Vagina (tissue), 2 donors: ENCODE measurements at regions not wholly inside any gene's neighbourhood (a gene's known extent, or its start where the extent isn't known, plus 50 kb on each side); places are given as distances from the start of the nearest gene placed in this dataset.

Source experiments
- DNase-seq, 2 donors: peaks; one replicate each; pipeline ENCODE4 v3.0.0-alpha.2; 2017; ENCODE audit errors: extremely low spot score in 2 of 2
- H3K27ac ChIP-seq: fragments of 200-600 bp; sonication (generic); one replicate; pipeline ENCODE4 v1.5.1; 2019
- H3K27me3 ChIP-seq: fragments of 200-600 bp; sonication (generic); one replicate; pipeline ENCODE4 v1.5.1; 2019
- H3K36me3 ChIP-seq, 2 donors: fragments of 200-600 bp; sonication (generic); one replicate each; pipeline ENCODE4 v1.5.1; 2017 to 2019
- H3K4me1 ChIP-seq: fragments of 200-600 bp; sonication (generic); one replicate; pipeline ENCODE4 v1.5.1; 2019
- H3K4me3 ChIP-seq, 2 donors: fragments of 200-600 bp; sonication (generic); 1 replicate in 1 of 2; 2 replicates in 1 of 2; pipeline ENCODE4 v1.5.1; 2016 to 2019
- H3K9me3 ChIP-seq: fragments of 200-600 bp; sonication (generic); one replicate; pipeline ENCODE4 v1.5.1; 2019
- POLR2A ChIP-seq, 2 donors: fragments of 450-650 bp; IDR thresholded peaks; one replicate each; pipeline ENCODE4 v1.6.1; 2017; ENCODE audit warnings: antibody characterized with exemption in 2 of 2, mild to moderate bottlenecking in 2 of 2, moderate library complexity in 2 of 2
- POLR2AphosphoS5 ChIP-seq, 2 donors: sonication (generic); formaldehyde crosslinking; IDR thresholded peaks; one replicate each; pipeline ENCODE4 v1.9.0; 2017; ENCODE audit warnings: antibody characterized with exemption in 2 of 2, mild to moderate bottlenecking in 2 of 2, low read depth in 1 of 2; ENCODE audit not compliant: insufficient read depth in 1 of 2
- intact Hi-C: fragments of 100-400 bp; cut with DNase I; formaldehyde crosslinking; loops from one replicate; pipeline ENCODE4 v1.15.1; 2023
- TF ChIP-seq, protein P1 (sequence below), 3 experiments: fragments of 450-650 bp in 2 of 3; fragments of 200-600 bp in 1 of 3; sonication (generic) in 1 of 3; IDR thresholded peaks; one replicate each; pipeline ENCODE4 v1.5.1; 2017 to 2019; ENCODE audit warnings: antibody characterized with exemption in 3 of 3, mild to moderate bottlenecking in 2 of 3, moderate library complexity in 2 of 3

DNA sequence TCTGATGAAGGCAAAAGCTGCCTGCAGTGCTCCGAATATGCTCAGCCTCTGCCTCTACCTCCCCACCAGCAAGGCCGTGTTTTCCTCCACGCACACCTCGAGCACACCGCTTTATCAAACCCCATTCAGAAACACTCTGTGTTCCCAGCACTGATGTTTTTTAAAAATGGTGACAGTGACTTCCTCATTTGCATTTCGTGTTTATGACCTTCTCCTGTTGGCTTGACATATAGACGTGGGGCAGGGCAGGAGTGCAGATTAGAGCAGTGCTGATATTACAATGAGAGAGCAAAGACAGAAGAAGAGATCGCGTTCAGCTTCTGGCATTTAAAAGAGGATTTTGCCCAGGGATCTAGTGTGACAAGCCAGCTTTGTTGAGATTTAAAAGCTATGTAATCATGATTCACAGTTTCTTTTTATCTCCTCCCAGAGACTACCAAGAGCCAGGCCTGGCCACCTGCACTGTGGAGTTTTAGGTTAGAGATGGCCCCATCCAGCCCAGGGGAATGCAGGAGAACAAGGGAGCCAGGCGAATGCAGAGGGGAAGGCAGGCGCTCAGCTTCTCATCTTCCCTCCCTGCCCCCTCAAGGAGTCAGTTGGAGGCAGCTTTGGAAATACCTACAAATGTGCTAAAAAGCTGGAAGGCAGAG, 61.5 kb upstream of the NEDD4L start:
- H3K9me3 ChIP-seq: no peaks in the 10 kb centered on the region
- H3K4me3 ChIP-seq: no peak overlapping the region
- H3K4me1 ChIP-seq: no peaks in the 10 kb centered on the region
- no peak for DNase-seq
- no peaks in the 10 kb centered on the region for H3K27me3 ChIP-seq
- H3K27ac ChIP-seq: no peak overlapping the region
- no peak for TF ChIP-seq POLR2A (IDR thresholded peaks at IDR 0.05)
- TF ChIP-seq, protein P1, sequence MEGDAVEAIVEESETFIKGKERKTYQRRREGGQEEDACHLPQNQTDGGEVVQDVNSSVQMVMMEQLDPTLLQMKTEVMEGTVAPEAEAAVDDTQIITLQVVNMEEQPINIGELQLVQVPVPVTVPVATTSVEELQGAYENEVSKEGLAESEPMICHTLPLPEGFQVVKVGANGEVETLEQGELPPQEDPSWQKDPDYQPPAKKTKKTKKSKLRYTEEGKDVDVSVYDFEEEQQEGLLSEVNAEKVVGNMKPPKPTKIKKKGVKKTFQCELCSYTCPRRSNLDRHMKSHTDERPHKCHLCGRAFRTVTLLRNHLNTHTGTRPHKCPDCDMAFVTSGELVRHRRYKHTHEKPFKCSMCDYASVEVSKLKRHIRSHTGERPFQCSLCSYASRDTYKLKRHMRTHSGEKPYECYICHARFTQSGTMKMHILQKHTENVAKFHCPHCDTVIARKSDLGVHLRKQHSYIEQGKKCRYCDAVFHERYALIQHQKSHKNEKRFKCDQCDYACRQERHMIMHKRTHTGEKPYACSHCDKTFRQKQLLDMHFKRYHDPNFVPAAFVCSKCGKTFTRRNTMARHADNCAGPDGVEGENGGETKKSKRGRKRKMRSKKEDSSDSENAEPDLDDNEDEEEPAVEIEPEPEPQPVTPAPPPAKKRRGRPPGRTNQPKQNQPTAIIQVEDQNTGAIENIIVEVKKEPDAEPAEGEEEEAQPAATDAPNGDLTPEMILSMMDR (IDR thresholded peaks at IDR 0.05): no peak
- TF ChIP-seq POLR2AphosphoS5 (IDR thresholded peaks at IDR 0.05; ENCODE audit: insufficient read depth in 1 of 2, low read depth in 1 of 2): no peak
- H3K36me3 ChIP-seq: no peaks in the 10 kb centered on the region
- intact Hi-C loops: no loop called here

DNA sequence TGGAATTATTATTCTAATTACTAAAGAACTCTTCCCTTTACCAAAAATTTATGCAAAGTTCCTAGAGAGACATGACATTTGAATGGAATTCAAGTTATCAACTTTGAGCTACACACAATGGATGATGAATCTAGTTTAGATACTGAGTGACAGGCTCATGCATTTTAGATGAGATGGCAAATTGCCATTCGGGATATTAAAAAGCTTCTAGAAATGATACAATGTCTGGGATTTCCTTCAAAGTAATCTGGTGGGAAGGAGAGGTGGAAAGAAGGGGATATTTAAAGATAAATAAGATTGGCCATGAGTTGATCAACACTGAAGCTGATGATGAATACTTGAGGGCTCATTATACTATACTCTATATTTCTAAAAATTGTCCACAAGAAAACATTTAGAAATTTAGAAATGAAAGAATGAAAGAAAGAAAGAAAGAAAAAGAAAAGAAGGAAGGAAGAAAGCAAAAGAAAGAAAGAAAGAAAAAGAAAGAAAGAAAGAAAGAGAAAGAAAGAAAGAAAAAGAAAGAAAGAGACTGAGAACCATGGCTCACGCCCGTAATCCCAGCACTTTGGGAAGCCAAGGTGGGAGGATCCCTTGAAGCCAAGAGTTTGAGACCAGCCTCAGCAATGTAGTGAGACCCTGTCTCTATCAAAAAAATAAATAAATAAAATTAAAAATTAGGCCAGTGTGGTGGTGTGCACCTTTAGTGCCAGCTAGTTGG, 62.6 kb upstream of the NEDD4L start:
- intact Hi-C loops: no loop called here

GRCh38 chr18:57980573-57981307, 63.3 kb upstream of the NEDD4L start:
- Histone ChIP-seq H3K9me3 (no peaks in the 10 kb centered on the region), H3K27me3 (no peaks in the 10 kb centered on the region), H3K36me3 (no peaks in the 10 kb centered on the region), H3K27ac (no peak overlapping the region), H3K4me1 (no peaks in the 10 kb centered on the region), H3K4me3 (no peak overlapping the region)
- TF ChIP-seq POLR2A (IDR thresholded peaks at IDR 0.05) (no peak), POLR2AphosphoS5 (IDR thresholded peaks at IDR 0.05; ENCODE audit: insufficient read depth in 1 of 2, low read depth in 1 of 2) (no peak)
- TF ChIP-seq, protein P1 (IDR thresholded peaks at IDR 0.05): no peak
- intact Hi-C loops: no loop called here
- DNase-seq: no peak

More for the DNA sequence above, 62.6 kb upstream of the NEDD4L start:
- no peak for DNase-seq
- no peaks in the 10 kb centered on the region for H3K36me3 ChIP-seq
- no peaks in the 10 kb centered on the region for H3K27me3 ChIP-seq
- no peak overlapping the region for H3K4me3 ChIP-seq
- no peaks in the 10 kb centered on the region for H3K4me1 ChIP-seq
- TF ChIP-seq, protein P1 (IDR thresholded peaks at IDR 0.05): no peak
- no peak for TF ChIP-seq POLR2AphosphoS5 (IDR thresholded peaks at IDR 0.05; ENCODE audit: insufficient read depth in 1 of 2, low read depth in 1 of 2)
- TF ChIP-seq POLR2A (IDR thresholded peaks at IDR 0.05): no peak
- no peak overlapping the region for H3K27ac ChIP-seq
- no peaks in the 10 kb centered on the region for H3K9me3 ChIP-seq

- H3K9me3 ChIP-seq: no peaks in the 10 kb centered on the region
- TF ChIP-seq, protein P1 (IDR thresholded peaks at IDR 0.05): no peak
- TF ChIP-seq POLR2A (IDR thresholded peaks at IDR 0.05): no peak
- TF ChIP-seq POLR2AphosphoS5 (IDR thresholded peaks at IDR 0.05; ENCODE audit: insufficient read depth in 1 of 2, low read depth in 1 of 2): no peak
- no peak for DNase-seq
- no peak overlapping the region for H3K4me3 ChIP-seq
- H3K36me3 ChIP-seq: no peaks in the 10 kb centered on the region
- H3K27me3 ChIP-seq: no peaks in the 10 kb centered on the region
- intact Hi-C loops: no loop called here
- no peaks in the 10 kb centered on the region for H3K4me1 ChIP-seq
- no peak overlapping the region for H3K27ac ChIP-seq
Observed at GRCh38 chr18:57976230-57976773, 67.7 kb upstream of the NEDD4L start.
